Kidney glomerular epithelial cell (primary cell): ENCODE measurements at regions not wholly inside any gene's neighbourhood (a gene's known extent, or its start where the extent isn't known, plus 50 kb on each side); places are given as distances from the start of the nearest gene placed in this dataset.
A peak's percentile ranks its signal among the peaks of the same experiment; 100 is the strongest.
"Not testable (repeated sequence)": the region's sequence is repeated elsewhere in the genome, so short reads cannot be mapped to it uniquely, and the experiment has no call there.

Source experiments
- DNase-seq: peaks from one replicate; lab custom pipeline; 2025; lab: John Stamatoyannopoulos, UW

- DNase-seq, result not testable (repeated sequence)
Measured at GRCh38 chr20:22734946-22735647, 150.7 kb upstream of the FOXA2 start.

GRCh38 chr20:22740829-22741228 lies 156.5 kb upstream of the FOXA2 start:
- no peak for DNase-seq

GRCh38 chr20:22744341-22745193 lies 160.2 kb upstream of the FOXA2 start:
- no peak for DNase-seq

- no peak for DNase-seq
Measured at GRCh38 chr20:22745194-22745500, 160.8 kb upstream of the FOXA2 start.

DNA sequence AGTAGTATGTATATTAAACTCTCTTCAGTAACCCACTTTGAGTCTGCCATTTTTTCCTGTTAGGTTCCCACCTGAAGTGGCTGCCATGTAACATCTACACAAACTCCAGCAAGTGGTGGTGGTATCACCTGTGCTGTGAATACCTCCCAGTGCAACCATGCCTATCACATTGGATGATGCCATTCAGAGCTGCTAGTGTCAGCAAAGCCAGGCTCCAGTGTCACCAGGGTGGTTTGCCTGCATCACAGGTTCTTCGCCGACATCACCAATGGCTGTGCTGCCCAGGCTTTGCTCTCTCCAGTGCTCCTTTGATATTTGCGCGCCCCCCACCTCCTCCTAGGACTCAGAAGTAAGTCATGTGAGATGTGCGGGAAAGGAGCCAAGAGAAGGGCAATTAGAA lies 162.6 kb upstream of the FOXA2 start:
- no peak for DNase-seq

- DNase-seq, result no peak
Measured at GRCh38 chr20:22752324-22752723, 168.0 kb upstream of the FOXA2 start.

- DNase-seq, result no peak
Measured at GRCh38 chr20:22757424-22758183, 173.2 kb upstream of the FOXA2 start.

GRCh38 chr20:22758815-22759214 lies 174.4 kb upstream of the FOXA2 start:
- no peak for DNase-seq

GRCh38 chr20:22762576-22763256 lies 178.3 kb upstream of the FOXA2 start:
- no peak for DNase-seq

DNA sequence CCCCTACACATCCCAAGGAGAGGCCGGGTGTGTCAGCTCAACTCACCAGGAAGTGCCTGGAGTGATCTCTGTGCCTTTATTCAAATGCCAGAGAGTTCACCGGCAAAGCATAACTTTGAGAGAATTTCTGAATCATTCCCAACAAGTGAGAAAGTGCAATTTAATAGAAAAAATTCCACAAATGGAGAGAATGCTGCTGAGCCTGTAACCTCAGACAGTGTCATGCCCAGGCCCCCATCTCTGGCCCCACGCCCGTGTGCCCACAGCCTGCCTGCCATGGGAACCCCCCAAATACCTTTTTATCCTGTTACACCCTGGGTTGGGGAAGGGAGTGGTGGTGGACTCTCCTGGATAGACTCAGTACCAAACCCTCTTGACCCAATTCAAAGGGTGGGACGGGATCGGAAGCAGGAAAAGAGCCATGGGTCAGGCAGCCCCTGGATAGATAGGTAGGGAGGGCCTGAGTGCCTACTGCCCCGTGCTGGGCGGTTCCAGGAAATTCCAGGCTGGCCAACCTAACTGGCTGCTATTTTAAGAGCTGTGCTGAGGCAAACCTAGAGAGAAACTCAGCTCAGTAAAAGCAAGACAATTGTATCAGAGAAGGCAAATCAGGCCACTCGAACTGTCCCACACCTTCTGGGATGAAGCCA lies 179.0 kb upstream of the FOXA2 start:
- DNase-seq, result peak; percentile 93

- no peak for DNase-seq
Measured at GRCh38 chr20:22768266-22769178, 184.2 kb upstream of the FOXA2 start.

DNA sequence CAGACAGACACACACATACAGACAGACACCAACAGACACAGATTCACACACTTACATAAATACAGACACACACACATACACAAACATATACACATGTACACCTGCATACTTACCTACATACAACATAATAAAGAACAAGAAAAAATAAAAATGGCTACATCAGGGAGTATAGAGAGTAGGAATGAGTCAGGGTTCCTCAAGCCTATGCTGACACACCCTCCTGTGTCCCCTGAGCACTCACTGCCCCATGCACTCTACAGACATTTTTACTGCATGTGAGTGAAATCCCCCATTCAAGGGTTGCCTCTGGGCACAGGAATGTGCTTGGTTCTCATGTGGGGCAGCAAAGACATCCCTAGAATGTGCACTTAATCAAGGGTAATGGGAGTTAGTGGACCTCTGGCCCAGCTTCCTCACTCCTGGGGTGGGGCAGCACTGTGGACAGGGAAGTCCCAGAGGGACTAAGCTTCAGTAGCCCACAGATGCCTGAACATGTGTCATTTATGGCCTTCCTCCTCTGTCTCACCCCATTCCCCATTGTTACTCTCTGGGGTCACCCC lies 185.9 kb upstream of the FOXA2 start:
- no peak for DNase-seq

- peak; percentile 53 for DNase-seq
Measured at GRCh38 chr20:22771706-22772105, 187.3 kb upstream of the FOXA2 start.

DNA sequence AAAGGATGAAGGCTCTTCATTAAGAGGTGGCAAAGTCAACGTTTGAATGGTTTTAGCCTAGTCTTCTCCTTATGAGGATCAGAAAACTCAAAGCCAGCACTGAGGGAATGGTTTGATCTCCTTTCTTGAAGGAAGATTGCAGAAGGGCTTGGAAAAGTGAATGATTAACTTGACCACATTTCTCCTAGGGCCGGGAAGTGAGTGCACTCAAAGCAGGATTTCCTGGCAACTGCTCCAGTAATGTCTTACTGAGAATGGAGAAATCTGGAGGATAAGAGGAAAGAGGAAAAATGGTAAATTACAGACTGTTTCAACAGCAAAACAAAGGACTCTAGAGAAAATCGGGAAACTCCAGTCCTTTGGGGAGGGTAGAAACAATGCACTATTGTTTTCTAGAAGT lies 189.0 kb upstream of the FOXA2 start:
- DNase-seq, result peak; percentile 42

- DNase-seq, result no peak
Measured at GRCh38 chr20:22775256-22775655, 190.9 kb upstream of the FOXA2 start.

DNA sequence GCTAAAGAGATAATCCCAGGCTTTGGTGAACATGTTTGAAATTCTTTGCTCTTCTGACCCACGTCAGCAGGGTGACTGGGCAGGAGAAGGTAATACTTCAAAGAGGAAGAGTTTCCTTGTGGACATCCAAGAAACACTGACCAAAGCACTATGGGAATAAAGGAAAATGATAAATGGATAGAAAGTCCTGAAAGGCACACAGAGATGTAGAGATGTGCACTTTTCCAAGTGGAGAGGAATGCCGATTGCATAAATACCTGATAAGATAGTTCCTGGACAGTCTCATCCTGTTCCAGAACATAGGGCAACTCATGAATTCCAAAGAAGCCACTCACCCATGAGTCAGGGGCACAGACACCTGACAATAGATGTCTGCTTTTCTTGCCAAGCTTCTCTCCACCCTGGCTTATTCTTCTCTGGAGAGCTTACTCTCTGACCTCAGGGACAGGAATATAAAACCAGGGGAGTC lies 191.3 kb upstream of the FOXA2 start:
- DNase-seq, result peak; percentile 97

DNA sequence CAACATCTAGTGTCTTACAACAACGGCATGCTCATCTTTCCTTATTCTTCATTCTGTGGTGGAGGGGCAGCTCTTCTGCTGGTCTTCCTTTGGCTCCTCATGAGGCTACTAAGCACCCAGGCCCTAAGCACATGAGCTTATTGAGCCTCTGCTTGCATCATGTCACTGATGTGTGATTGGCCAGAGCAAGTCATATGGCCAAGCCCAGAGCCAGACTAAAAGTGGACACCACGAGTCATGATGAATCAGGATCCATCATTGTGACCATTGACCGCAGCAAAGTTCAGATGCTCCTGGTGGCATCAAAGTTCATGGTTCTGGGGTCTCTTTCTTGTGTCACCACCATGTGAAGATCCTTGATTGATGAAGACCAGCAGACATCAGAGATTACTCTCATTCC lies 192.0 kb upstream of the FOXA2 start:
- no peak for DNase-seq

DNA sequence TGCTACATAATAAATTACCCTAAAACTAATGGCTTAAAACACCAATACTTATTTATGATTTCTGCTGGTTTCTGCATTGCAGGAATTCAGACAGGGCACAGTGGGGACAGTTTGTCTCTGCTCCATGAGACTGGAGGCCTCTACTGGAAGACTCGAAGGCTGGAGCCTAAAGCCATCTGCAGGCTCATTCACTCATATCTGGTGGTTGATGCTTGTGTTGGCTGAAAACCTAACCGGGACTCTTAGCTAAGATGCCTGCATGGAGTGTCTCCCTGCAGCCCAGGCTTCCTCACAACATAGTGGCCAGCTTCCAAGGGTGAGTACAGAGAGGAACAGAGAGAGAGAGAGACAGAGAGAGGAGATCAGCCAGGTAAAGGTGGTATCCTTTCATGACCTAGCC lies 195.5 kb upstream of the FOXA2 start:
- DNase-seq, result no peak

GRCh38 chr20:22781869-22782268 lies 197.5 kb upstream of the FOXA2 start:
- DNase-seq, result no peak

- no peak for DNase-seq
Measured at GRCh38 chr20:22789676-22790075, 205.3 kb upstream of the FOXA2 start.
